Motor neuron (in vitro differentiated cells): ENCODE measurements at regions not wholly inside any gene's neighbourhood (a gene's known extent, or its start where the extent isn't known, plus 50 kb on each side); places are given as distances from the start of the nearest gene placed in this dataset.
A peak's percentile ranks its signal among the peaks of the same experiment; 100 is the strongest.

ENCODE experiments used
- ATAC-seq, 8 experiments: fragments of 200-7000 bp; cut with Tn5 transposase; replicated peaks in 6 of 8; 2 replicates each; pipeline ENCODE4 v1.8.0; 2021; ENCODE audit warnings: mild to moderate bottlenecking in 8 of 8, moderate library complexity in 8 of 8
- H3K27ac ChIP-seq, 2 donors: fragments of 250-450 bp; sonication (Bioruptor Pico); 2 replicates each; pipeline ENCODE4 v1.9.0; 2021; ENCODE audit warnings: antibody characterized with exemption in 2 of 2, mild to moderate bottlenecking in 2 of 2, moderate library complexity in 1 of 2
- H3K4me1 ChIP-seq, 2 donors: fragments of 250-450 bp; sonication (Bioruptor Pico); replicated peaks in 1 of 2; 2 replicates each; pipeline ENCODE4 v1.6.1; 2021; ENCODE audit warnings: antibody characterized with exemption in 2 of 2, mild to moderate bottlenecking in 2 of 2, moderate library complexity in 1 of 2
- H3K4me3 ChIP-seq, 5 donors: fragments of 250-450 bp; sonication (Bioruptor Pico); 2 replicates each; pipeline ENCODE4 v1.9.0; 2021; ENCODE audit warnings: antibody characterized with exemption in 5 of 5, mild to moderate bottlenecking in 5 of 5, moderate library complexity in 4 of 5
- WGBS, 10 experiments: fragments of 450-650 bp; shearing (Covaris generic); methylation state at CpG; one replicate each; pipeline ENCODE4 v1.0.0; 2022; 5-methylcytosine and 5-hydroxymethylcytosine counted together
- in situ Hi-C, 9 experiments: fragments of 400-800 bp; cut with MboI; loops; one replicate each; pipeline ENCODE4 v1.15.0; 2021; ENCODE audit warnings: low sequenced_read_pairs in 9 of 9, low pct_unique_long_range_greater_than_20kb in 2 of 9; ENCODE audit not compliant: unreplicated experiment in 9 of 9

GRCh38 chr2:47237375-47238334, 61.3 kb upstream of the CALM2 start:
- peak overlapping the region in 1 of 2 donors; percentile 27 for H3K27ac ChIP-seq
- no peak overlapping the region for H3K4me3 ChIP-seq
- no peak for ATAC-seq
- in situ Hi-C loops, result no loop called here
- H3K4me1 ChIP-seq, result peaks cover 48 to 62% of the 10 kb centered on the region in 2 donors
- WGBS, 10 experiments, result 7 to 100% (median 80%) methylated on average over 1 to 3 of the region's 12 CpGs; no CpG with 5 or more reads in 1 of the 10 experiments

DNA sequence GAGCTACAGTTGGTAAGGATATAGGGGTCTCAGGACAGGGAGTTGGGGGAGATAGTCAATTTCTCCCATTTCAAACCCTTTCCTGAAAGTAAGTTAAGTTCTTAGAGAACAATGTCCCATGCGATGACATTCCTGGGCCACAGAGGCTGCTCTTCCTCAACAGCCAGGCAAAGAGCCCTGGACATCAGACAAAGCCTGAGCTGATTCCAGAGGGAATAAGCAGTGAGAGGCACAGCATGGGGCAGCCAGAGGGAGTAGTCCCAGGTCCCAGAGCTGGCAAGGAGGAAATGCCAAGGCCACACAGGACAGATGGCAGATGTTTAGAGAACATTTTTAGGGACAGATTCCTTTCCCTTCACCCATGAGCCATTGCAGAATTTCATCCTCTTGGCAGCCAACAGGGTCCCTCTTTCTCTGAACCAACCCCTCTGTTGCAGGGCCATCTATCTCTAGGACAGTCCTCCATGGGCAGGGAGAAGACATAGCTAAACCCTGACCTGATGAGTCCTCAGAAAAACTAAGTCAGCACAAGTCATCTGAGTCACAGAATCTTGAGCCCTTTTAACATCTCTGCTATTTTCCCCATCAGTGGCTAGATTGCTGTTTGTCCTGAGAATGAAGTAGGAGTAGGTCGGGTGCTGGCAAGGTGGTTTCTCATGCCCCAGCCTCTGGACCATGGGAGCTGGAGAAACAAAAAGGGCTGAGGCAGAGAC, 60.3 kb upstream of the CALM2 start:
- Histone ChIP-seq H3K4me1 (peaks cover 53 to 66% of the 10 kb centered on the region in 2 donors), H3K4me3 (no peak overlapping the region), H3K27ac (no peak overlapping the region)
- WGBS, 10 experiments, result 67 to 100% (median 96%) methylated on average over 1 to 2 of the region's 2 CpGs; no CpG with 5 or more reads in 6 of the 10 experiments
- in situ Hi-C loops, result no loop called here
- no peak for ATAC-seq

- ATAC-seq, result no peak
- Histone ChIP-seq H3K4me3 (no peak overlapping the region), H3K27ac (no peak overlapping the region), H3K4me1 (peaks cover 52 to 68% of the 10 kb centered on the region in 2 donors)
- WGBS, 10 experiments, result 86 to 100% (median 100%) methylated on average over 1 to 2 of the region's 2 CpGs; no CpG with 5 or more reads in 3 of the 10 experiments
- in situ Hi-C loops, result no loop called here
These were observed 58.8 kb upstream of the CALM2 start for GRCh38 chr2:47235132-47235531.

DNA sequence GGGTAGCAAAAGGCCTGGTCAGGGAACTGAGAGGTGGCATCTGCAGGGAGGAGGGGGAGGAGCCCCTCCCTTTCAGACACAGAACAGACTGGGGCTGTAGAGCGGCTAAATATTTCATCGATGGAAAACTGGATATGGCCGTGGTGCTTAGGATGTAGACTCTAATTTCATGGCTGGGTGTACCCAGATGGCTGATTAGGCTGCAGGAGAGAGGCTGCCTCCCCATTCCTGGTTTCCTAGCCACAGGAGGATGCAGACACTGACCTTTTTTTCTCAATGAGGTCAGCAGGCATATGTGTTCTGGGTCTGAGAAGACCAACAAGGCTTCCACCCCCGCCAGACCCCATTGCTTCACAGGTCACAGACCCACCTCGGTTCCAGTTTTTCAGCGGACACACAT, 58.1 kb upstream of the CALM2 start:
- Histone ChIP-seq H3K4me3 (no peak overlapping the region), H3K27ac (peak overlapping the region in 1 of 2 donors; percentile 44), H3K4me1 (peaks cover 45 to 62% of the 10 kb centered on the region in 2 donors)
- no peak for ATAC-seq
- in situ Hi-C loops, result no loop called here
- WGBS, 10 experiments, result 62 to 100% (median 75%) methylated on average over 1 to 4 of the region's 6 CpGs; no CpG with 5 or more reads in 4 of the 10 experiments

- WGBS, 10 experiments, result 20 to 100% (median 86%) methylated on average over 2 to 8 of the region's 8 CpGs
- peaks cover 42 to 55% of the 10 kb centered on the region in 2 donors for H3K4me1 ChIP-seq
- in situ Hi-C loops, result no loop called here
- peak in 4 of 8 experiments; percentile 26 to 88 (median 33) for ATAC-seq
- no peak overlapping the region for H3K4me3 ChIP-seq
- no peak overlapping the region for H3K27ac ChIP-seq
These were observed 56.6 kb upstream of the CALM2 start for GRCh38 chr2:47232738-47233415.

- 0 to 95% (median 73%) methylated on average over 1 to 4 of the region's 4 CpGs; no CpG with 5 or more reads in 1 of the 10 experiments for WGBS, 10 experiments
- ATAC-seq, result peak in 3 of 8 experiments; percentile 12 to 74 (median 19)
- Histone ChIP-seq H3K27ac (no peak overlapping the region), H3K4me3 (no peak overlapping the region), H3K4me1 (peaks cover 61 to 68% of the 10 kb centered on the region in 2 donors)
- in situ Hi-C loops, result no loop called here
These were observed 54.1 kb upstream of the CALM2 start for GRCh38 chr2:47230418-47230817.

DNA sequence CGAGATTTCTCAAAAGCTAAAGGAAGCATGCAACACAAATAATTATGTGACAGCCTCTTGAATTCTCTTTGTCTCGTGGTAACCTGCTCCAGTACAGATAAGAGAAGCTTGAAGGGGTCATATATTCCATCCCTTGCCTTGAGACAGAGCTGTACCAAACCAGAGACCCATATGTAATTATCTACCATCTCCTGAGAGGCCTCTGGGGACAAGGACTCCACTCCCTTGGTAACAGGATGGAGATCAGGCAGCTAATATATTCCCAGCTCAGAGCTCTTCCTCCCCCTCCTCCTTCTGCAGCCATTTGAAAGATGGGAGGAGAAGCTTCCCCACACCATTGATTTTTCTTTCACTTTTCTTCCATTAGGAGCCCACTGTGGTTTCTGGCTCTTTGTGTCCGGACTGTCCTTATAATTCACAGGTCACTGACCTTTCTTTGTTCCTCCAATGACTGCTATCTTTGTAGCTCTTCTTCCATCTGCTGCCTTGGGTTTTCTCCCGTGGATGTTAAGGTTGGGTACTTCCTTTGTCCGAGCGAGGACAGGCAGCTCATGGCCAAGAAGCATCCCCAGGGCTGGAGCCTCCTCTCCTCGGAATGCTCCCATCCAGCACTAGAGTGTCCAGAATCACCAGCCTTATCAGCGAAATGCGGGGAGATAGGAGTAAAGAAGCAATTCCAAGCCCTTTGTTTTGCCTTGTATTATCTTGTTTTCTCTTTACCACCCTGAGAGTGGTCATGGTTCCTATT, 51.4 kb upstream of the CALM2 start:
- Histone ChIP-seq H3K4me3 (peak overlapping the region in 2 of 5 donors; percentile 0 to 18), H3K4me1 (peaks cover 43 to 48% of the 10 kb centered on the region in 2 donors), H3K27ac (peak overlapping the region; percentile 77 to 90)
- in situ Hi-C loops, result no loop called here
- WGBS, 10 experiments, result 19 to 97% (median 47%) methylated on average over 4 to 9 of the region's 9 CpGs; no CpG with 5 or more reads in 2 of the 10 experiments
- ATAC-seq, result peak in 5 of 8 experiments; percentile 74 to 95 (median 91)

GRCh38 chr2:47226923-47227220, 50.6 kb upstream of the CALM2 start:
- H3K4me3 ChIP-seq, result peak overlapping the region in 2 of 5 donors; percentile 0 to 18
- in situ Hi-C loops, result no loop called here
- peak overlapping the region; percentile 77 to 90 for H3K27ac ChIP-seq
- peaks cover 39 to 46% of the 10 kb centered on the region in 2 donors for H3K4me1 ChIP-seq
- WGBS, 10 experiments, result 53 to 100% (median 80%) methylated on average over 1 to 6 of the region's 6 CpGs
- ATAC-seq, result no peak

DNA sequence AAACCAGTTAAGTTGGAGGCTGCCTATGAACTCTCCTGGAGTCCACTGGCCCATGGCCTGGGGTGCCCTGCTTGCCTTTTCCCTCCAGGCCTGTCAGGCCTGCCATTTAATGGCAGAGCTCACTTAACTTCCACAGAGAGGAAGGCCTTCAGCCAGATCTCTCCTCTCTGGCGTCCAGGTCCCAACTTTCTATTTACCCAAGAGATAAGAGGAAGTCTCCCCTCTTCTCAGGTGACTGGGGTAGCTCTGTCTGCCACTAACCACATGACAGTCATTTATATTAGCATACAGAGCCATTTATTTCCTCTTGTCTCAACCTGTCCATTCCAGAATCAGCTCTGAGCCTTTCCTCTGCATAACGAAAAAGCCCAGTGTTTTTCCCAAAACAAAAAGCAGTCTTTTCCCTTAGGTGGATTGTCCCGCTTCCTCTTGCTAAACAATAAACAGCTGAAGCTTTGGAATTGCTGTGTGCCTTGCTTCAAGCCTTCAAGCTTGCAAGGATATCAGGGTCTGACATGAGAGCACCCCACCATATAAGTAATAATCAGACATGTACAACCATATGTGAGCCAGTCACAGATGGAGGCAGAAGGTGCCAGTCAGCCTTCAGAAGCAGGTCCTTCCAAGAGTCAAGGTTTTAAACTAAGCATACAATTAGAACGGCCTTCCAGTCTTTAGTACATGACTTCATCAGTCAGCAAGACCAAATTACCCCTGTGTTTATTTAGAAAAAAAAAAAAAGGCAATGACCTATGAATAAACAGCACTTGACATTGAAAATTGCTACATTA, 50.0 kb upstream of the CALM2 start:
- Histone ChIP-seq H3K4me3 (peak overlapping the region in 1 of 5 donors; percentile 18), H3K4me1 (peaks cover 42 to 48% of the 10 kb centered on the region in 2 donors)
- peak in 5 of 8 experiments; percentile 25 to 50 (median 38) for ATAC-seq

More for the DNA sequence above, 50.0 kb upstream of the CALM2 start:
- in situ Hi-C loops, result no loop called here
- peak overlapping the region; percentile 77 to 90 for H3K27ac ChIP-seq
- WGBS, 10 experiments, result 58 to 93% (median 75%) methylated on average over 1 to 4 of the region's 4 CpGs; no CpG with 5 or more reads in 1 of the 10 experiments
